Stimulated activated CD8-positive, alpha-beta memory T cell treated with anti-CD3 and anti-CD28 coated beads, Interleukin-4, amount 100 ng/mL, for 1 hour (primary cell): ENCODE measurements at regions not wholly inside any gene's neighbourhood (a gene's known extent, or its start where the extent isn't known, plus 50 kb on each side); places are given as distances from the start of the nearest gene placed in this dataset.
"Not testable (repeated sequence)": the region's sequence is repeated elsewhere in the genome, so short reads cannot be mapped to it uniquely, and the experiment has no call there.

Experiments used
- DNase-seq, 2 donors: peaks; one replicate each; pipeline ENCODE4 v3.0.0-alpha.2; 2020; ENCODE audit warnings: low read depth in 2 of 2, low spot score in 1 of 2

DNA sequence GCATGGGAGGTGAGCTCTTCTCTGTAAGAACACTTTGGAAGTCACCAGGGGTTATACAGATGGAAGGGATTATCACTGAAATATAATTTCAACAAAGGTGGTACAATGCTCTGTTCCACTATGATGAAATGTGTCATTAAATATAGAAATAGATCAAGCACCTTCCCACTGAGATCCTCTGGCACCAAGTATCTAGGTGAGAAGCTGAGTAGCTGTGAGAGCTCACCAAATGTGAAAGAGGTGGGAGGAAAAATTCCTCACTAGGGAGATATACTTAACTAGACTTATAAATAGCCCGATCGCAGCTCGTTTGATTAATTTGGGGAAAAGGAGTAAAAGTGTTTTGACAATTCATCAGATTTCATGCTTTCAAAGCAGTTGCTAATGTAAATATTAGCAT is 247.6 kb downstream of the SMAD2 start:
- no peak for DNase-seq

DNA sequence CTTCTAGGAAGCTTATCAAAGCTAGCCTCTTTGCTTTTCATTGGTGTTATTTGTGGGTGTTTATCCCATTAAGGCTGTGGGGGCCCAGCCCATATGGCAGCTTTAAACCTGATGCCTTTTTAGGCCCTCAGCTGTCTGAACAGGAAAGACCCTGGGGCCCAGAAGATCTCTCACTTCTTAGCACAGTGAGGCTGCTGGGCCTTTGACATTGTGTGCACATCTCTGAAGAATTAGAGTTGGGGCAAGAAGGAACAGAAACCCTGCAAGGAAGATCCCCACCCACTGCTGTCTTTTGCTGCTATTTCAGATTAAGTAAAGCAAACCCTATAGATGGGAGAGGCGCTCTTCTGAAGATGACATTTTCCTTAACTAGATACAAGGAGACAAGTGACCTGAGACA is 250.0 kb downstream of the SMAD2 start:
- no peak for DNase-seq

DNA sequence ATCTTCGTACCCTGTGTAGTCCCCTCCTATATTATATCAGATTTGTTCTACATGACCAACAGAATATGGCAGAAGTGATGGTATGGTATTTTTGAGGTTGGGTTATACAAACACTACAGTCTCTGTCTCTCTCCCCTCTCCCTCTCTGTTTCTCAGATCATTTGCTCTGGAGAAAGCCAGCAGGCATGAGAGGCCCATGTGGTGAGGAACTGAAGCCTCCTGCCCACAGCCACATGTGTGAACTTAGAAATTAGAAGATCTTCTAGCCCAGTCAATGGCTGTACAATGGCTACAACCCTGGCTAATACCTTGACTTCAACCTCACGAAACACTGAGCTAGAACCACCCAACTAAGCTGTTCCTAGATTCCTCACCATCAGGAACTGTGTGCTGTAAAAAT is 250.6 kb downstream of the SMAD2 start:
- no peak for DNase-seq

DNA sequence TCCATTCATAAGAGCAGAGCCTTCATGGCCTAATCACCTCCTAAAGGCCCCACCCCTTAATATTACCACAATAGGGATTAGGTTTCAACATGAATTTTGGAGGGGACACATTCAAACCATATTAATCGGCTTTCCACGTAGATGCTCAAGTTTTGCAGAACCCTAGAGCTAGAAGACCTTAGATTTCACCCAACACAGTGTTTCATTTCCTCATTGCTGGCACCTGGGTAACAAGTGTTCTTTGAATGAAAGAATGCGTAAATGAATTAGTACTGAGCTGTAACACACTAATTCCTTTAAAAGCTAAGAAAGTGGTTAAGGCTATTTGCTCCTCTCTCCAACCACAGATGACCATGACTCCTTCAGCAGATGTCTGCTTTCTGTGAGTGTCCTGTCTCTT is 252.5 kb downstream of the SMAD2 start:
- DNase-seq, result no peak

DNA sequence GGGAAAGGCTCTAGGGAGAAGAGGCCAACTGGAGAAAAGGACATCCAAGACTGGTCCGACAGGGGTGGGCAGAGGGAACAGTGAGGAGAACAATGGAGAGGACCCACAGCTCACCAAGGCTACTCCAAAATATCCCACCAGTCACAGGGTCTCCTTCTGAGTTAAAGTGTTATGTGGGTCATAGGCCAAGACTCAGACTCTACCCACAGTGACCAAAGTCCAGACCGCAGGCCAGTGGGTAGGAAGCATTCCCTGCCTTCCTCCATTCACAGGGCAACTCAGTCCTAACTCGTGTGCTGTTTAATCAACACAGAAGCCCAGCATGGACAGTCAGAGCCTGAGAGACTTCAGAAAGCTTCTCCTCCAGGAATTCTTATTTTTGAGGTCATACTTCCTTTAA is 260.6 kb downstream of the SMAD2 start:
- DNase-seq, result no peak

DNA sequence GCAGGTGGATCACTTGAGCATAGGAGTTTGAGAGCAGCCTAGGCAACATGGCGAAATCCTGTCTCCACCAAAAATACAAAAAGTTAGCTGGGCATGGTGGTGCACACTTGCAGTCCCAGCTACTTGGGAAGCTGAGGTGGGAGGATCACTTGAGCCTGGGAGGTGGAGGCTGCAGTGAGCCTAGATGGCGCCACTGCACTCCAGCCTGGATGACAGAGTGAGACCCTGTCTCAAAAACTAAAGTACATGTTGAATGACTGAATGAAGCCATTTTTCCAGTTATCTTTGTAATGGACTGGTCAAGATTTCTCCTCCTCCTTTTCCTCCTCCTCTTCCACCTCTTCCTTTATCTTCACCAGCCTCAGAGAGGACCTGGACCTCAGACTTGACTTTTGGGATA is 272.0 kb downstream of the SMAD2 start:
- no peak for DNase-seq

DNA sequence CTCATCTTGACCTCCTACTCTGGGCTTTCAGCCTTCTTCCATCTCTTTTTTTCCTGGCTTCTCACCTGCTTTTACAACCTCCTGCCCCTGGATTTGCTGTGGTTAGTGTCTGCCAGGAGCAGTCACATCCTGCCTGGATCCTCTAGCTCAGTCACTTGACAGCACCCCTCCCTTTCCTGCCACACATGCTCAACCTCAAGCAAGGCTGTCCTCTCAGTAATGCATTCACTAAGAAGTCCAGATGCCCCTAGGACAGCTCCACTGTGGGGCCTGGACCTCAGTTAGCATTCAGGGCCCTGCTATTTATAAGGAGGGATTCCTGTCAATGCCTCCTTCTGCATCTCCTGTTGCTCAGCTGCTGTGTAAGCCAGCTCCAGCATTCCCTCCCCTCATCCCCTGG is 275.5 kb downstream of the SMAD2 start:
- DNase-seq, result no peak

DNA sequence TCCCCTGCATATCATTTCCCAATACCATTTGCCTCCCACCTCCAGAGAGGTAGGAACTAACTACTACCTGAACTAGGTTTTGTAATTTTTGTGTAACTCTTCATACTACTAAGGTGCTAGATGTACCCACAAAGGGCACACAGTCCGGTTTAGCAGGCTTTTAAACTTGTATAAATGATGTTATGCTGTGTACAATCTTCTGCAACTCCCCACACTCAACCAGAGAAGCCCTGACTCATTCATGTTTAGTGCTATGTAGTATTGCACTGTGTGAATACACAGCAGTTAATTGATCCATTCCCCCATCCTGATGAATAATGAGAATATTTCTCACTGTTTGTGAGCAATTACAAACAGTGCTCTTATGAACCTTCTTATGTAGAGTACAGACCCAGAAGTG is 285.6 kb downstream of the SMAD2 start:
- no peak for DNase-seq

DNA sequence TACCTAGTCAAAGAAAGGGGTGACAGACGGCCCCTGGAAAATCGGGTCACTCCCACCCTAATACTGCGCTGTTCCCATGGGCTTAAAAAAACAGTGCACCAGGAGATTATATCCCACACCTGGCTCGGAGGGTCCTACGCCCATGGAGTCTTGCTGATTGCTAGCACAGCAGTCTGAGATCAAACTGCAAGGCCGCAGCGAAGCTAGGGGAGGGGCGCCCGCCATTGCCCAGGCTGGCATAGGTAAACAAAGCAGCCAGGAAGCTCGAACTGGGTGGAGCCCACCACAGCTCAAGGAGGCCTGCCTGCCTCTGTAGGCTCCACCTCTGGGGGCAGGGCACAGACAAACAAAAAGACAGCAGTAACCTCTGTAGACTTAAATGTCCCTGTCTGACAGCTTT is 292.9 kb downstream of the SMAD2 start:
- not testable (repeated sequence) for DNase-seq

DNA sequence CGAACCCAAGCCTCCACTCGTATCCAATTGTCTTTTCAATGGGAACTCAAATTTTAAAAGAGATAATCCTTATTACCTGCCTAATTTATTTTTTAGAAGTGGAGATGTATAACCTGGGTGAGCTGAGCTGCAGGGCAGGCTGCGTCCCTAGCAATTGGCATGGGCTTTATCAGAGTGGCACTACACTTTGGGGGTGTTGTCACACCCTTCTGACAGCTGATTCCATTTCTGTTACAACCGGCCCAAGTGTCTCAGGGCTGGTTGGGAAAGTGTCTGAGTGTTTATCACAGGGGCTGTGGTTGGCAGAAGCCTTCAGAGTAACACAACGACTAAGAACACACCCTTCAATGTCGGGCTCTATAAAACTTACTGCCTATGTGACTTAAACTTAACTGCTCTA is 295.0 kb downstream of the SMAD2 start:
- no peak for DNase-seq

DNA sequence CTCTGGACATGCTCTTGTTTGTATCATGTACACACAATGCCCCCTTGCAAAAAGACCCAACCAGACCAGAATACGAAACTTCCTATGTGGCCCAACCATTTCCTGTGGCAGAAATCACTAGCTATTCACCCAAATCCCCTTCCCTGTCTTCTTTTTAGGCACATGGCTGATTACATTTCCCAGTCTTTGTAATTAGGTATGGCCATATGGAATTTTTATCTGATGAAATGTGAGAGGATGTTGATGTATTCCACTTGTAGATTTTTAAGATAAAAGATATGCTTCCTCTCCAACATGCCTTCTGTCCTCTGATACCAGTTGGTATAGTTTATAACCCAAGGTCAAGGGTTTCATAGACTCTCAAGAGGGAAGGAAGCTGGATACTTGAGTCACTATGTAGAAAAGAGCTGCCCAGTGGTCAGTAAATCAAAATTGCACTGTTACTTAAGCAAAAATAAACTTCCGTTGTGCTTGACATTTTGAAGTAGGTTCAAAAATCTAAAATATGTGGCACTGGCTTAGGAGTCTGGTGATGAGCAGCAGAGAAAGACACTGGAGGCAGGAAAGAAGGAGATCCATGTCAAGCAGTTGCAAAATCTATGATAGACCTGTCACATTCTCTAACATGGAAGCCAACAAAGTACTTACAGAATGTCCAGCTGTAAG is 297.4 kb downstream of the SMAD2 start:
- no peak for DNase-seq

DNA sequence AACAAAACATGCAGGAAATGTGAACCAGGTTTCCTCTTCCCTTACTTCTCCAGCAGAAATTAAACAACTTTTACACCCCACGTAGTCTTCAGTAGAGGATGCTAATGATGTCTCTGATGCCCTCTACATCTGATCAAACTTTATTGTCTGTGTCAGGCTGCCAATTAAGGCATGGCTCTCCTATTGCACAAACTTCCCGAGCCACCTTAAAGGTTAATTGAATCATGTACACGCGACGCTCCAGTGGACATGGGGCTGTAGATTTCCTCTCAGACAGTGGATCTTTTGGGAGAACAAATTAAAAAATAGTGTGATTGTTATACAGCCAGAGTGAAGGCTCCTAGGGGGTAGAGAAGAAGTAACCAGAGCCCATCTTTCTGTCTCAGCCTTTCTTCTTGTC is 301.6 kb downstream of the SMAD2 start:
- no peak for DNase-seq

DNA sequence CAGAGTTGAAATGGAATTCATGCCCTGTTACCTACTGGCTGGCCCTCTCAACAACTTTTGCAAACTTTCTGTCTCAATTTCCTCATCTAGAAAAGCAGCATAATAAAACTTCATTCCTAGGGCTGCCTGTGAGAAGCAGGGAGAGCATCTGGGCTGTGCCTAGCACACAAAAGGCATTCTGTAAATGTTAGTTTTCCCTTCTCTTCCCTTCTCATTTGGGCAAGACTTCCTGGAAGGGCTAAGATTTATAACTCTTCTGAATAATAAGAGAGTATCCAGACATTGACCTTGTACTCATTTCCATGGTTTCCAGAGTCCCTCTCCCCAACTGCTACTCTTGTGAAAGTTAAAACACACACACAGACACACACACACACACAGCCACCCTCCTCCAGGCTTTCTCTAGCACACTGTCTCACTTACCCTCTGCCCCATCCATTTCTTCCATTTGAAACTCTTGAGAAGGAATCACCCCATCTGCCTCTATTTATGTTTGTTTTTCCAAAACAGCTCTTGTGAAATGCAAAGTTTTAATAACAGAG is 302.1 kb downstream of the SMAD2 start:
- DNase-seq, result no peak

DNA sequence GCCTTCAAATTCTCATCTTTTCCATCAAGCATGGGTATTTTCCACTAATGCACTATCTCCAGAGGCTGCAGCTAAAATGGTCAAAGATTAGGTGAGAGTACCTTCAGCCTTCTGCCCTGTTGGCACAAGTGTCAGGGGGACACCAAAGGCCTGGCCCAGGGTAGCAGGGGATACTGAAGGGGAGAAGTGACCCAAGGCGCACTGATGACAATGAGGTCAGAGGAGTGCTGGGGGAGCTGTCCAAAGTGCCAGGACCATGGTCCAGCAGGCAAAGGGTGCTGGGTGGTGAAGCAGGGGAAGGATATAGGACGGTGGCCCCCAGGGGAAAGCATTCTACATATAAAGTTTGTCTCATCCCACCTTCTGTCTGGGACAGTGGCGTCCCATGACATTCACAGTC is 303.4 kb downstream of the SMAD2 start:
- no peak for DNase-seq

DNA sequence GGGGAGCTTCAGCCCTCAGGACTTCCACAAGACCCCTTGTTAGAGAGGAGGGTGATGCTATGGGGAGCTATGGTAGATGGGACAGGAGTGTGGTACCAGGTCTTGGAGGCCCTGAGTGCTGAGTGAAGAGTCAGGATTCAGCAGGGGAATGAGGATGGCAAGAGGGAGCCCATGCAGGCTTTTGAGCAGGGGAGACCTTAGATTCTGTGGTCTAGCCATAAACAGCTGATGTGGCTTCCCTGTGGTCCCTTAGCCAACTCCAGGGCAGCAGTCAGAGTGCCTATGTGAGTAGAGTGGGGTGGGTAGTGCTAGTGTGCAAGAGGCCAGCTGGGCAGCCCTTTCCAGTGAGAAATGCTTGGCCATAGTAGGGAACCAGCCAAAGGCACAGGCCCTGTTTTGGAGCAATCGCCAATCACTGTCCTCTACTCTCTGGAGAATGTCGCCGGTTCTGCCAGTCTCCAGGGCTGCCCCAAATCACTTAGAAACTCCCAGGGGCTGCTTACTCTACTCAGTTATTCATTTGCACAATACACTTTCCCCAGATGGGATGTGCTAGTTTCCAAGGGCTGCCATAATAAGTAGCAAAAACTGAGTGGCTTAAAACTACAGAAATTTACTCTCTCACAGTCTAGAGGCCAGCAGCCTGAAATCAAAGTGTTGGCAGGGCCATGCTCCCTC is 310.5 kb downstream of the SMAD2 start:
- no peak for DNase-seq

DNA sequence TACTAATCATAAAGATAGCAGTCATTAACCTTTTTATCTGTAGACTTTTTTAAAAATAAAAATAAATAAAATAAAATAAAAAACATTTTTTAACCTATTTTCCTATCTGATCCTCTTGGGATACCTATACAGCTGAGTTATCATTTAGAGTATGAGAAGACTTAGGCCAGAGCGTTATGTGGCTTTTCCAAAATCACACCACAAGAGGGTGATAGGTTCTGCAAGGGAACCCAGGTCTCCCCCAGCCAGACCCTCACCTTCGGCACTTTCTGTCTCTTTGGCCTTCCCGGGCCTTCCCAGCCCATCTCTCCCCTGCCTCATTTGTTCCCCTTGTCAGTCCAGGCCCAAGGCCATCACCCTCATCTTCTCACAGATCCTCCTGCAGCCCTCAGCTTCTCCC is 311.7 kb downstream of the SMAD2 start:
- no peak for DNase-seq

DNA sequence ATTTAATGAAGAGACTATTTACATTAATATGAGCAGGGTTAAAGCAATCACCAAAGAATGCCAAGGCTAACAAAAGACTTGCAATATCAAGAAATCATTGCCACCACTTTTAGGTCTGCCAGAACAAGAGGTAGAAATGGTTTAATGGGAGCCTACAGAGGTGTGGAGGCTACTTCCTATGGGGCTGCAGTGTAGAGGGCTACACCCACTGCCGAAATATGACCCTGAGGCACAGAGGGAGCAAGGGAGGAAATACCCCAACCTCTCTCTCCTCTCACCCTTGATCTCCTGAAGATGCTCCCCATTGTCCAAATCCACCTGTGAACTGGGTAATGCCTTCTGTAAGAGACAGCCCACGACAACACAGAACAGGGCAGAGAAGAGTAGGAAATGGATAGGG is 315.4 kb downstream of the SMAD2 start:
- DNase-seq, result no peak

DNA sequence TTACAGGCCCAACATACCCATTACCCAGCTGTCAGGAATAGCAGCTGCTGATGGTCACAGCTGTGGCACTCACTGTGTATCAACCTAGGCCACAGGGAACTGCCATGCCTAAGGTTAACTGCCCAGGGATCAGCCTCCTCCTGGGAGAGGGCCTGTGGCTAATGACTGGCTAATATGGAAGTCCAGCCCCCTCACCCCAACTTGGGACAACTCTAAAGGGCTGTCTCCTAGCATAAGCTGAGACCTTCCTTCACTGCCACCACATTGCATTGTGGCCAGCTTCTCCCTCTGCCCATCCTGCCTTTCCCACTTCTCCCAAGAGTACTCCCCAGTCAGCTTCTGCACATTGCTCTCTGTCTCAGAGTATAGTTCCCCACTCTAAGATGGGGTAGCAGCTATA is 316.5 kb downstream of the SMAD2 start:
- DNase-seq, result no peak

DNA sequence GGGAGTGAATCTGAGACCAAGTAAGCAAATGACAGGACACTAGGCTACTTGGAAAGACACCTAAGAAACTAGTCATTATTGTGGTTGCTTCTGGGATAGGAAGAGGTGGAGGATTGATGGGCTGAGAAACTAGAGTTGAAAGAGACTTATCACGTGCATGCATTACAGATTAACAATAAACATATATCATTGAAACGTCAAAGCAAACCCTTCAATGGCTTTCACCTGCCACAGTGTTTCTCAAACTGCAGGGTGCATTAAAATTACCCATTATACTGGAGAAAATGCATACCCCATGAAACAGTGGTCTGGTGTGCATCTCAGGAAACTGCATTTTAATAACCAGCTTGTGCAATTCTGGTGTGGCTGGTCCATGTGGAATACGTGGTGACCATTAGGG is 318.8 kb downstream of the SMAD2 start:
- DNase-seq, result no peak

DNA sequence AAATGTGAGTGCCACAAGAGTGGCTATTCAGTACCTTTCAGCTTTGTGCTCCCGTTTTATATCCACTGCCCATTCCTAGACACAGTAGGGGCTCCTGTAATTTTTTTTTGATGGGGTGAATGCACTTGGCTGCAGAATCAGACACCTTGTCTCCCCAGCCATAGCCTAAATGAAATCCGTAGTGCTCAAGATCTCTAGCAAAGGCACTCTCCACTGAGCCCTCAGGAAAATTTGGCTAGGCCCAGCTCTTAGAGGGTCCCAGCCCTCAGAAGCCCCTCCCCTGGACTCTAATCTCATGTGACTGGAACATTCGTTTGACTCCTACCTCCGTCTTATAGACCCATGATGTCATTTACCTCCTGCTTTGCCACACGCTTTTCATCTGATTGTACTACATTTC is 323.9 kb downstream of the SMAD2 start:
- DNase-seq, result no peak

DNA sequence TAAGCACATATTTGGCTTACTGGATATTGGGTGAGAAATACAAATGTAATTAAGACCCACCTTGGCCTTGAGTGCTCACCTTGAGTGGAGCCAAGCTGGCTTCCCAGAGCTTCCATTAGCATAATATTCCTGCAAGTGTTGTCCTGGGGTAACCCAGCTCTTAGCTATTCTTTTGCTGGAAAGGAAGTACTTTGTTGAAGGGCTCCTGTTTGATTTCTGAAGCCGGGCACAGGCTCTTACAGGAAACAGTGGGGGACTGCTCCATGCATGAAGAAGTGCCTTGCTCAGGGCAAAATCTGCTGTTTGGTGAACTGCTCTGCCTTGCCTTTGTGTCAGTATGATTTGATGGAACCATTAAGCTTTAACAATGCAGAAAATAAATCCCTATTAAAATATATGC is 325.4 kb downstream of the SMAD2 start:
- no peak for DNase-seq

DNA sequence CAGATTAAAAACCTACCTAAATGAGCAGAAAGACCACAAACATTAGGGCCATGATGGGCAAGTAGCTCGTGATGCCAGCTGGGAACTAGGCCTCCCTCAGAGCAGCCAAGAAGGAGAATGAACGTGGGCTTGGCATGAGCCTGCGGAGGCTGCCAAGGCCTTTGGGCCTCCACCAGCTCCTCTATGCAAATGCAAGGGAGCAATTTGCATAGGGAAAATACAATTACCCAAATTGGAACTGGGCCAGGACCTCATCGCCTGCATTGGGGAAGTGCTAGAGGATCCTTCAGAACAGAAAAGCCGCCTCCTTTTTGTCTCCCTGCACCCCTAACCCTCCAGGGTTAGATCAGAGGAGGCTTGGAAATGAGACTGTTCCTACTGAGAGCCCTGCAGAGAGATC is 326.4 kb downstream of the SMAD2 start:
- no peak for DNase-seq

DNA sequence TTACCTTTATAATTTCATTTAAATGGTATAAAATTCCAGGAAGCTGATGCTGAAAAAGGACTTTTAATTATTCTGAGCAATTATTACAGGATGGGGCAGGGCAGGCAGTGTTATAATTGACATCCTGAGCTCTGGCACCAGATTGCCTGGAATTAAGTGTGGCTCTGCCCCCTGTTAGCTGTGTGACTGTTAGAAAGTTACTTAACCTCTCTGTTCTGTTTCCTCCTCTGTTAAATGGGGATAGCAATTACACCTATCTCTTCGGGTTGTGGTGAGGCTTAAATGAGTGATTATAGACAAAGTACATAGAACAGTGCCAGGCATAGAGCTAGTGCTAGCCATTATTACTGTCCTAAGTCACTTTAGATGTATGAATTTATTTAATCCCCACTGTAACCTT is 327.3 kb downstream of the SMAD2 start:
- no peak for DNase-seq
